ENCODE measurements at regions not wholly inside any gene's neighbourhood (a gene's known extent, or its start where the extent isn't known, plus 50 kb on each side); places are given as distances from the start of the nearest gene placed in this dataset.

GRCh38 chr21:27418346-27418745 lies 451.5 kb upstream of the ADAMTS5 start:
- no peak for TF ChIP-seq EZH2 (IDR thresholded peaks at IDR 0.05; ENCODE audit: borderline replicate concordance, insufficient read depth, low read depth, low read length, poor library complexity, severe bottlenecking)
- TF ChIP-seq CTCF (IDR thresholded peaks at IDR 0.05): no peak
- no peak overlapping the region for H3K9ac ChIP-seq (ENCODE audit: low read length)
- H3K9me3 ChIP-seq (ENCODE audit: control extremely low read depth in 1 of 3, control insufficient read depth in 2 of 3, insufficient read depth in 1 of 3, low read length in 2 of 3): peaks cover 0 to 16% (median 0%) of the 10 kb centered on the region in 3 donors
- no peak overlapping the region for H3K4me3 ChIP-seq (ENCODE audit: control extremely low read depth in 1 of 5, extremely low read depth in 1 of 5, insufficient read depth in 1 of 5, low read depth in 2 of 5, low read length in 4 of 5)
- Mint-ChIP-seq H3K4me1 (no peaks in the 10 kb centered on the region), H3K9me3 (ENCODE audit: insufficient read depth) (peaks cover 4% of the 10 kb centered on the region), H3K27me3 (no peaks in the 10 kb centered on the region), H3K27ac (no peak overlapping the region), H3K4me3 (no peak overlapping the region)
- H3K4me1 ChIP-seq (ENCODE audit: control insufficient read depth in 2 of 2, insufficient read depth in 2 of 2, low read length in 2 of 2): no peaks in the 10 kb centered on the region
- no peak overlapping the region for H3K4me2 ChIP-seq (replicated peaks; ENCODE audit: low read depth, low read length, poor library complexity, severe bottlenecking)
- no peaks in the 10 kb centered on the region for H3K27me3 ChIP-seq (replicated peaks in 1 of 4; ENCODE audit: control extremely low read depth in 1 of 4, control insufficient read depth in 3 of 4, insufficient read depth in 4 of 4, low read length in 3 of 4)
- no CpG with 5 or more reads among the region's 1 CpG for WGBS (ENCODE audit: insufficient coverage)
- no peaks in the 10 kb centered on the region for H3K36me3 ChIP-seq (replicated peaks in 1 of 2; ENCODE audit: control extremely low read depth in 1 of 2, control insufficient read depth in 1 of 2, extremely low read depth in 1 of 2, insufficient read depth in 2 of 2, low read length in 1 of 2)
- no peak for DNase-seq
- H3K79me2 ChIP-seq (ENCODE audit: control insufficient read depth, insufficient read depth, low read length): no peaks in the 10 kb centered on the region
- no peak overlapping the region for H2AFZ ChIP-seq (ENCODE audit: insufficient read depth, low read depth, low read length, poor library complexity, severe bottlenecking)
- H3K27ac ChIP-seq (ENCODE audit: low read length in 2 of 2): no peak overlapping the region
- H4K20me1 ChIP-seq (ENCODE audit: control insufficient read depth, insufficient read depth, low read length, poor library complexity, severe bottlenecking): no peaks in the 10 kb centered on the region
- intact Hi-C loops (cut with micrococcal nuclease): no loop called here
- ATAC-seq (ENCODE audit: low read depth): no peak
- ChIA-PET CTCF (no interaction called here), POLR2A (no interaction called here)

GRCh38 chr21:27412530-27412929 lies 445.6 kb upstream of the ADAMTS5 start:
- Histone ChIP-seq H3K27ac (ENCODE audit: low read length in 2 of 2) (no peak overlapping the region), H3K4me1 (ENCODE audit: control insufficient read depth in 2 of 2, insufficient read depth in 2 of 2, low read length in 2 of 2) (no peaks in the 10 kb centered on the region), H3K4me2 (replicated peaks; ENCODE audit: low read depth, low read length, poor library complexity, severe bottlenecking) (no peak overlapping the region), H3K9me3 (ENCODE audit: control extremely low read depth in 1 of 3, control insufficient read depth in 2 of 3, insufficient read depth in 1 of 3, low read length in 2 of 3) (peaks cover 0 to 7% (median 3%) of the 10 kb centered on the region in 3 donors), H4K20me1 (ENCODE audit: control insufficient read depth, insufficient read depth, low read length, poor library complexity, severe bottlenecking) (no peaks in the 10 kb centered on the region), H3K36me3 (replicated peaks in 1 of 2; ENCODE audit: control extremely low read depth in 1 of 2, control insufficient read depth in 1 of 2, extremely low read depth in 1 of 2, insufficient read depth in 2 of 2, low read length in 1 of 2) (no peaks in the 10 kb centered on the region), H2AFZ (ENCODE audit: insufficient read depth, low read depth, low read length, poor library complexity, severe bottlenecking) (no peak overlapping the region), H3K79me2 (ENCODE audit: control insufficient read depth, insufficient read depth, low read length) (no peaks in the 10 kb centered on the region), H3K9ac (ENCODE audit: low read length) (no peak overlapping the region), H3K4me3 (ENCODE audit: control extremely low read depth in 1 of 5, extremely low read depth in 1 of 5, insufficient read depth in 1 of 5, low read depth in 2 of 5, low read length in 4 of 5) (no peak overlapping the region), H3K27me3 (replicated peaks in 1 of 4; ENCODE audit: control extremely low read depth in 1 of 4, control insufficient read depth in 3 of 4, insufficient read depth in 4 of 4, low read length in 3 of 4) (no peaks in the 10 kb centered on the region)
- POLR2A ChIA-PET: no interaction called here
- no peak overlapping the region for H3K4me3 Mint-ChIP-seq
- H3K27ac Mint-ChIP-seq: no peak overlapping the region
- no CpG with 5 or more reads among the region's 3 CpGs for WGBS (ENCODE audit: insufficient coverage)
- CTCF ChIA-PET: no interaction called here
- H3K27me3 Mint-ChIP-seq: no peaks in the 10 kb centered on the region
- H3K9me3 Mint-ChIP-seq (ENCODE audit: insufficient read depth): peaks cover 6% of the 10 kb centered on the region
- DNase-seq (no peak), ATAC-seq (ENCODE audit: low read depth) (no peak)
- intact Hi-C loops (cut with micrococcal nuclease): no loop called here
- no peak for TF ChIP-seq EZH2 (IDR thresholded peaks at IDR 0.05; ENCODE audit: borderline replicate concordance, insufficient read depth, low read depth, low read length, poor library complexity, severe bottlenecking)
- no peak for TF ChIP-seq CTCF (IDR thresholded peaks at IDR 0.05)
- H3K4me1 Mint-ChIP-seq: no peaks in the 10 kb centered on the region
